GM21515 (cell line): ENCODE measurements at regions not wholly inside any gene's neighbourhood (a gene's known extent, or its start where the extent isn't known, plus 50 kb on each side); places are given as distances from the start of the nearest gene placed in this dataset.
A peak's percentile ranks its signal among the peaks of the same experiment; 100 is the strongest.
"Not testable (repeated sequence)": the region's sequence is repeated elsewhere in the genome, so short reads cannot be mapped to it uniquely, and the experiment has no call there.

Source experiments
- ATAC-seq: cut with Tn5 transposase; IDR thresholded peaks from one replicate; pipeline ENCODE4 v1.9.1; 2021; ENCODE audit not compliant: unreplicated experiment

- no peak for ATAC-seq
Observed at GRCh38 chr13:52931539-52932431, 83.3 kb upstream of the PCDH8 start.

- no peak for ATAC-seq
Observed at GRCh38 chr13:52931131-52931530, 82.7 kb upstream of the PCDH8 start.

DNA sequence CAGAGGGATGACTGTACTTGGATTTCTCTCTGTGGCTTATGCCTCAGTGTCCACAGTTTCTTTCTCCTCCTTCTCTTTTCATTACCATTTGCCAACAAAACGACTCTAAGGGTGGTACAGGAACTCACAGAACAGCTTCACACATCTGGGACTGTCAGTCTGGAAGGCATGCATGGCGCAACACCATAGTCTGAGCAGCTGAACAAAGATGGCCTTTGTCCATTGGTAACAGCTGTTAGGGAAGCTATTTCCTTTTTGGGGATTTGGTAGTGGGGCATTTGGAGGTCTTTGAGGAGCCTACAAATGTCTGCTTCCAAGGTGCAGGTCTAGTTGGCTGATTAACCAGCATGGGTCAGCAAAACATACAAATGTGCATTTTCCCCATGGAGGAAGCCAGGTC is 81.4 kb upstream of the PCDH8 start:
- ATAC-seq, result no peak

DNA sequence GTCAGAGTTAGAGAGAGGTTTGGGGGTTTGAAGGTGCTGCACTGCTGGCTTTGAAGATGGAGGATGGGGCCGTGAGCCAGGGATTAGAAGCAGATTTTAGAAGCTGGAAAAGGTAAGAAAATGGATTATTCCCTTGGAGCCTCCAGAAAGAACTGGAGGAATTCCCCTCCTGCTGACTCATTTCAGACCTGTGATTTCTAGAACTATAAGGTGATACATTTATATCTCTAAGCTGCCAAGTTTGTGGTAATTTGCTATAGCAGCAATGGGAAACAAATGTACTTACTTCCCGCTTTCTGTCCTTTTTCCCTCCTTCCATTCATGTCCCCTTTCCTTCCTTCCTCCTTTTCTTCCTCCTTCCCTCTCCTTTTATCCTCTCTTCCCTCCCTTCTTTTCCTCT is 78.5 kb upstream of the PCDH8 start:
- no peak for ATAC-seq

GRCh38 chr13:52925775-52926285 is 77.4 kb upstream of the PCDH8 start:
- no peak for ATAC-seq

DNA sequence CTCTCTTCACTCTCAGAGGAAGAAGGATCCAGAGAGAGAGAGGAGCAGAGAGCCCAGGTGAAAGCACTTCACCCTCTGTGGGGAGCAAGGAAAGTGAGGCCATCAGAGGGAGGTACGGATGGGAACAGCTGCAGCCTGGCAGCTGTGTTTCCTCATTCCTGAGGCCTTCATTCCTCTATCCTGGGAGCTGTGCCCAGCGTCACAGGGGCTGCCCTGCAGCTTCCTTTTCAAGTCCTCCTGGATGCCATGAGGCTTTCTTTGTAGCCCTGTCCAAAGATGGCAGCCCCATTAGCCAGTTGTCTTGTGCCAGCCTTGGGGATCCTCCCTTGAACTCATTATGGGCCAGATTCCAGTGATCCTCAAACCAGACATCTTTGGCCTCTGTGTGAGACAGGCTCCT is 76.8 kb upstream of the PCDH8 start:
- ATAC-seq, result no peak

DNA sequence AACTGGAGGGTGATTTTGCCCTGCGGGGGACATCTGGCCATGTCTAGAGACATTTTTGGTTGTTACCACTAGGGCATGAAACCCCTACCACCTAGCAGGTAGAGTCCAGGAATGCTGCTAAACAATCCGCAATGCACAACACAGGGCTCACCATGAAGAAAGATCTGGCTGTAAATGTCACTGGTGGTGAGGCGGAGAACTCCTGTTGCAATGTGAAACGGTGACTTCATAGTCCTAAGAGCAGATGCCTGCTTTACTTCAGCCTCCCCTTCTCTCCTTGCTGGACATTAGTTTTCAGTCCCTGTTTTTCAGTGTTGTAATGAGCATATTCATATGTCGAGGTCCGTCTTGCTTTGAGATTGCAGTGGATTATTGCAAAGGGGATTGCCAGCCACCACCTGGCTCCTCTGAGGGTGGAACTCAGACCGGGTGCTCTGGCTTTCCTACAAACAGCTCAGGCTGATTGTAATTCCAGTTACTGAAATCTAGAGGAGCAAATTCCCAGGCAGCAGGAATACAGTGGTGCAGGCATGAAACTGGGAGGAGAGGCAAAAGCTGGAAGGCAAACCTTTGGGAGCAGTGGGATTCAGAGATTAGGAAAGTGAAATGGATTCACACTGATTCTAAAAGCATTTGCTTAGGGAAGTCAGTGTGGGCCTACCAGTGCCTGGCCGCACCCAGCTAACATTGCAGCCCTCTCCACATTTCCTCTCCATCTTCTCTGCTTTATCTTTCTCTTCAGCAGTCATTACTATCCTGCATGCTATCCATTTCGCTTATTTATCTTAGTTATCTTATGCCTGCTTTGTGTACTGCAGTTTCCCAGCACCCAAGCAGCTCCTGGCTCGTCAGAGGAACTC is 76.1 kb upstream of the PCDH8 start:
- no peak for ATAC-seq

- ATAC-seq, result no peak
Observed at GRCh38 chr13:52922961-52923360, 74.5 kb upstream of the PCDH8 start.

GRCh38 chr13:52921194-52921593 is 72.8 kb upstream of the PCDH8 start:
- ATAC-seq, result peak; percentile 98

GRCh38 chr13:52916486-52916990 is 68.1 kb upstream of the PCDH8 start:
- ATAC-seq, result no peak

- no peak for ATAC-seq
Observed at GRCh38 chr13:52911340-52911739, 62.9 kb upstream of the PCDH8 start.

DNA sequence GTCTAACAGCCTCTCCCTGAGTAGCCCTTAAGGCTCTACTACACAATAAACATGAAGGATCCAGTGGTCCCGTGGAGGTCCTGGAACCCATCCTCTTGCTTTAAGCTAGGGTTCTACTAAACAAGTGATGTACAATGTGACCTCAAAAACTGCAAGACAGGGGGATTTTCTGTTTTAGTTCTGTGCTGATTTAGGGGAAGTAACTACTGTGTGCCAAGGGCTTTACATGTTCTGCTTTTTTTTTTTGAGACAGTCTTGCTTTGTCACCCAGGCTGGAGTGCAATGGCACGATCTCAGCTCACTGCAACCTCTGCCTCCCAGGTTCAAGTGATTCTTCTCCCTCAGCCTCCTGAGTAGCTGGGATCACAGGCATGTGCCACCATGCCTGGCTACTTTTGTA is 61.9 kb upstream of the PCDH8 start:
- ATAC-seq, result not testable (repeated sequence)

GRCh38 chr13:52906122-52906903 is 57.9 kb upstream of the PCDH8 start:
- no peak for ATAC-seq

DNA sequence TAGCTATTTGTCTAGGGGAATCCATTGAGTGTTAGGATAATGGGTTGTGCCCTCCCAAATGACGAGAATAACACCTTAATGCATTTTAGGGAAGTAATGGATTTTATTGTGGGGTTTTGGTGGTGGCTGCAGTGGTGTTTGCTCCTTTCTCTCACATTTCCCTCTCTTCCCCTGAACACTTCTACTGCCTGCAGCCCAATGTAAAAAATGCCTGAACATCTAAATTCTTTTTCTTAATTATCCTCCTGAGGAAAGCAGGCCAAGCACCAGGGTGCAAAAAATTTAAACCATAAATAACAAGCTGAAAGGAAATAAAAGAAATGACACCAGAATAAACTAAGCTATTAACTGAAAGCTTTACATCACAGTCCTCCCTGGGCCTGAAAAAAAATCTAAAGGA is 57.3 kb upstream of the PCDH8 start:
- no peak for ATAC-seq

GRCh38 chr13:52903320-52903719 is 54.9 kb upstream of the PCDH8 start:
- ATAC-seq, result peak; percentile 95

GRCh38 chr13:52899206-52899605 is 50.8 kb upstream of the PCDH8 start:
- ATAC-seq, result no peak
